SK-N-SH (cell line): ENCODE measurements at regions not wholly inside any gene's neighbourhood (a gene's known extent, or its start where the extent isn't known, plus 50 kb on each side); places are given as distances from the start of the nearest gene placed in this dataset.

Experiments used
- CTCF ChIA-PET: fragments of 300-600, 350-600 bp; formaldehyde crosslinking; extraction: SDS; loops from one replicate; lab custom pipeline; 2021; lab: Yijun Ruan, JAX
- POLR2A ChIA-PET: fragments of 350-600 bp; sonication (Branson Sonifier 250); formaldehyde crosslinking; extraction: SDS; loops from one replicate; lab custom pipeline; 2020; ENCODE audit warnings: antibody characterized with exemption, inconsistent platforms; lab: Yijun Ruan, JAX
- DNase-seq: peaks from one replicate; pipeline ENCODE4 v3.0.0; 2012
- H2AFZ ChIP-seq: fragments of 200-600 bp; sonication (generic); 2 replicates; pipeline ENCODE4 v1.8.1; 2016; ENCODE audit warnings: antibody characterized with exemption, mild to moderate bottlenecking, low read depth
- H3F3A ChIP-seq: fragments of 200-600 bp; sonication (generic); replicated peaks from 2 replicates; pipeline ENCODE3; 2016; ENCODE audit warnings: antibody characterized with exemption, mild to moderate bottlenecking; ENCODE audit not compliant: insufficient read depth
- H3K27ac ChIP-seq, 2 experiments: fragments of 200-500 bp in 1 of 2; fragments of 200-600 bp in 1 of 2; sonication (Bioruptor generic) in 1 of 2; sonication (generic), shearing (Covaris generic) in 1 of 2; 2 replicates each; pipeline versions ENCODE4 v1.5.1 to v1.6.1; 2014 to 2016; ENCODE audit warnings: low read depth in 2 of 2, inconsistent platforms in 1 of 2, low read length in 1 of 2, mild to moderate bottlenecking in 1 of 2, mixed read lengths in 1 of 2
- H3K27me3 ChIP-seq: fragments of 200-600 bp; sonication (generic), shearing (Covaris generic); 2 replicates; pipeline ENCODE4 v1.6.1; 2016; ENCODE audit warnings: mixed run types; ENCODE audit not compliant: insufficient read depth
- H3K36me3 ChIP-seq, 2 experiments: fragments of 200-500 bp in 1 of 2; fragments of 200-600 bp in 1 of 2; sonication (Bioruptor generic) in 1 of 2; sonication (generic) in 1 of 2; replicated peaks in 1 of 2; 2 replicates each; pipeline versions ENCODE3 to v1.5.1; 2014 to 2016; ENCODE audit warnings: low read length in 1 of 2, mild to moderate bottlenecking in 1 of 2; ENCODE audit not compliant: insufficient read depth in 2 of 2, control insufficient read depth in 1 of 2
- H3K4me1 ChIP-seq, 2 experiments: fragments of 200-500 bp in 1 of 2; fragments of 200-600 bp in 1 of 2; sonication (Bioruptor generic) in 1 of 2; sonication (generic), shearing (Covaris generic) in 1 of 2; 2 replicates each; pipeline versions ENCODE4 v1.5.1 to v1.6.1; 2014 to 2016; ENCODE audit warnings: low read depth in 1 of 2, low read length in 1 of 2, mixed run types in 1 of 2; ENCODE audit not compliant: insufficient read depth in 2 of 2, control insufficient read depth in 1 of 2
- H3K4me2 ChIP-seq: fragments of 200-600 bp; sonication (generic), shearing (Covaris generic); 2 replicates; pipeline ENCODE4 v1.6.1; 2017; ENCODE audit warnings: mixed run types
- H3K4me3 ChIP-seq, 2 experiments: fragments of 200-500 bp in 1 of 2; fragments of 200-600 bp in 1 of 2; sonication (Bioruptor generic) in 1 of 2; sonication (generic), shearing (Covaris generic) in 1 of 2; 2 replicates each; pipeline versions ENCODE4 v1.5.1 to v1.8.1; 2014 to 2016; ENCODE audit warnings: low read depth in 2 of 2, inconsistent platforms in 1 of 2, low read length in 1 of 2, mild to moderate bottlenecking in 1 of 2, mixed read lengths in 1 of 2, moderate library complexity in 1 of 2
- H3K79me2 ChIP-seq: fragments of 200-600 bp; sonication (generic); 2 replicates; pipeline ENCODE4 v1.8.1; 2017; ENCODE audit warnings: mild to moderate bottlenecking; ENCODE audit not compliant: insufficient read depth
- H3K9ac ChIP-seq: fragments of 200-600 bp; sonication (generic); 2 replicates; pipeline ENCODE4 v1.6.1; 2017; ENCODE audit warnings: mixed run types
- H3K9me2 ChIP-seq: fragments of 200-600 bp; sonication (generic); 2 replicates; pipeline ENCODE4 v1.6.1; 2017; ENCODE audit warnings: mixed run types
- H3K9me3 ChIP-seq: fragments of 200-600 bp; sonication (generic); 2 replicates; pipeline ENCODE4 v1.6.1; 2017; ENCODE audit warnings: mixed run types, mild to moderate bottlenecking, moderate library complexity
- H4K20me1 ChIP-seq: fragments of 200-600 bp; sonication (generic); 2 replicates; pipeline ENCODE4 v1.6.1; 2017; ENCODE audit warnings: mild to moderate bottlenecking, mixed run types; ENCODE audit not compliant: insufficient read depth
- CTCF ChIP-seq: fragments of 200-600 bp; sonication (generic); IDR thresholded peaks from 2 replicates; pipeline ENCODE4 v1.6.1; 2017; ENCODE audit warnings: antibody characterized with exemption, mild to moderate bottlenecking, moderate library complexity
- EP300 ChIP-seq, 2 experiments: IDR thresholded peaks; 2 replicates each; pipeline versions ENCODE4 v1.4.0 to v1.6.1; 2012; ENCODE audit warnings: borderline replicate concordance in 1 of 2, low read depth in 1 of 2, low read length in 1 of 2
- FOXJ3 ChIP-seq: sonication (generic); formaldehyde crosslinking; IDR thresholded peaks from 2 replicates; pipeline ENCODE4 v1.5.1; 2020; ENCODE audit warnings: mild to moderate bottlenecking, missing genetic modification reagents
- JUND ChIP-seq: IDR thresholded peaks from 2 replicates; pipeline ENCODE4 v1.4.0; 2012
- MXI1 ChIP-seq: IDR thresholded peaks from 2 replicates; pipeline ENCODE4 v1.6.1; 2012; ENCODE audit warnings: mild to moderate bottlenecking, low read depth, low read length, improper control_type of control experiment
- POLR2AphosphoS5 ChIP-seq: IDR thresholded peaks from 2 replicates; pipeline ENCODE4 v1.6.1; 2012; ENCODE audit warnings: low read depth, low read length
- RCOR1 ChIP-seq: fragments of 150-350 bp; IDR thresholded peaks from 2 replicates; pipeline ENCODE4 v1.6.1; 2017; ENCODE audit warnings: antibody characterized with exemption, low read length
- RXRA ChIP-seq: IDR thresholded peaks from 2 replicates; pipeline ENCODE4 v1.4.0; 2012; ENCODE audit warnings: low read depth, mild to moderate bottlenecking, borderline replicate concordance
- SIN3A ChIP-seq: IDR thresholded peaks from 2 replicates; pipeline ENCODE4 v1.6.1; 2012; ENCODE audit warnings: low read depth, mild to moderate bottlenecking, low read length, moderate library complexity, borderline replicate concordance
- TAF1 ChIP-seq: IDR thresholded peaks from 2 replicates; pipeline ENCODE4 v1.6.1; 2012; ENCODE audit warnings: low read depth, mild to moderate bottlenecking, low read length, moderate library complexity, borderline replicate concordance
- USF2 ChIP-seq: fragments of 150-350 bp; IDR thresholded peaks from 2 replicates; pipeline ENCODE4 v1.6.1; 2017; ENCODE audit warnings: antibody characterized with exemption, low read length, low read depth, borderline replicate concordance
- ZBTB33 ChIP-seq: IDR thresholded peaks from 2 replicates; pipeline ENCODE4 v1.4.0; 2012; ENCODE audit warnings: low read depth, borderline replicate concordance
- WGBS: methylation state at CpG from one replicate; pipeline ENCODE4 v1.1.6; 2017; ENCODE audit warnings: low lambda C conversion rate; 5-methylcytosine and 5-hydroxymethylcytosine counted together
- TF ChIP-seq, protein P1 (sequence below): IDR thresholded peaks from 2 replicates; pipeline ENCODE4 v1.6.1; 2012; ENCODE audit warnings: mild to moderate bottlenecking, low read depth, low read length, moderate library complexity
- TF ChIP-seq, protein P2 (sequence below): fragments of 150-350 bp; IDR thresholded peaks from 2 replicates; pipeline ENCODE4 v1.6.1; 2016; ENCODE audit warnings: mild to moderate bottlenecking, low read depth, low read length
- TF ChIP-seq, protein P3 (sequence below): IDR thresholded peaks from 2 replicates; pipeline ENCODE4 v1.4.0; 2012; ENCODE audit warnings: low read depth

DNA sequence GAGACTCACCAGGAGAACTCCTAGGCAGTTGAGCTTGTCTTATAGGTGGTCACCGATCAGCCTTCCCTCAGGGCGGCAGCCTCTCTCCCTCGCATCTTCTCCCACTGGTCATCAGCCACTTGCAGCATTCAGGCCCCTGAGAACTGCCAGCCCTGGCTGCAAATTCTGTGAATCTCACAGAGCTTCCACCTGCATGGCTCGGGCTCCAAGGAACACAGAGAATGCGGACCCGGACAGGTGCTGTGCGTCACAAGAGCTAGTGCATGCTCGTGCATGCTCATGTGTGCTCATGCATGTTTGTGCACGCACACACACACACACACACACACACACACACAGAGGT is 176.9 kb downstream of the ARHGAP12 start:
- ChIA-PET CTCF (interaction anchor here (1.5 kb wide), 1 partner anchor 19 kb away, joined by 4 read pairs; no protein-coding TSS in a partner anchor), POLR2A (no interaction called here)
- Histone ChIP-seq H2AFZ (no peak overlapping the region), H3K79me2 (no peaks in the 10 kb centered on the region), H3K27ac (0 out of 4 replicates have a peak overlapping the region, but pooled peaks of 1 of the 2 experiments have one; percentile 2), H3F3A (no peaks in the 10 kb centered on the region), H3K9me2 (no peaks in the 10 kb centered on the region), H3K9ac (no peak overlapping the region), H3K4me2 (no peak overlapping the region), H3K9me3 (no peaks in the 10 kb centered on the region), H3K27me3 (no peaks in the 10 kb centered on the region), H3K36me3 (no peaks in the 10 kb centered on the region), H3K4me1 (peaks cover 15 to 31% of the 10 kb centered on the region in 2 experiments; a peak in 3 of 4 replicates), H4K20me1 (no peaks in the 10 kb centered on the region), H3K4me3 (no peak overlapping the region)
- TF ChIP-seq RXRA (no peak), FOXJ3 (CRISPR knock-in tag) (no peak), SIN3A (no peak), CTCF (no peak), TAF1 (no peak), RCOR1 (no peak), MXI1 (no peak), POLR2AphosphoS5 (no peak), USF2 (no peak), JUND (no peak), ZBTB33 (no peak), EP300 (IDR thresholded peaks at IDR 0.05; ENCODE audit: borderline replicate concordance in 1 of 2, low read depth in 1 of 2, low read length in 1 of 2) (no peak)
- TF ChIP-seq, protein P1, sequence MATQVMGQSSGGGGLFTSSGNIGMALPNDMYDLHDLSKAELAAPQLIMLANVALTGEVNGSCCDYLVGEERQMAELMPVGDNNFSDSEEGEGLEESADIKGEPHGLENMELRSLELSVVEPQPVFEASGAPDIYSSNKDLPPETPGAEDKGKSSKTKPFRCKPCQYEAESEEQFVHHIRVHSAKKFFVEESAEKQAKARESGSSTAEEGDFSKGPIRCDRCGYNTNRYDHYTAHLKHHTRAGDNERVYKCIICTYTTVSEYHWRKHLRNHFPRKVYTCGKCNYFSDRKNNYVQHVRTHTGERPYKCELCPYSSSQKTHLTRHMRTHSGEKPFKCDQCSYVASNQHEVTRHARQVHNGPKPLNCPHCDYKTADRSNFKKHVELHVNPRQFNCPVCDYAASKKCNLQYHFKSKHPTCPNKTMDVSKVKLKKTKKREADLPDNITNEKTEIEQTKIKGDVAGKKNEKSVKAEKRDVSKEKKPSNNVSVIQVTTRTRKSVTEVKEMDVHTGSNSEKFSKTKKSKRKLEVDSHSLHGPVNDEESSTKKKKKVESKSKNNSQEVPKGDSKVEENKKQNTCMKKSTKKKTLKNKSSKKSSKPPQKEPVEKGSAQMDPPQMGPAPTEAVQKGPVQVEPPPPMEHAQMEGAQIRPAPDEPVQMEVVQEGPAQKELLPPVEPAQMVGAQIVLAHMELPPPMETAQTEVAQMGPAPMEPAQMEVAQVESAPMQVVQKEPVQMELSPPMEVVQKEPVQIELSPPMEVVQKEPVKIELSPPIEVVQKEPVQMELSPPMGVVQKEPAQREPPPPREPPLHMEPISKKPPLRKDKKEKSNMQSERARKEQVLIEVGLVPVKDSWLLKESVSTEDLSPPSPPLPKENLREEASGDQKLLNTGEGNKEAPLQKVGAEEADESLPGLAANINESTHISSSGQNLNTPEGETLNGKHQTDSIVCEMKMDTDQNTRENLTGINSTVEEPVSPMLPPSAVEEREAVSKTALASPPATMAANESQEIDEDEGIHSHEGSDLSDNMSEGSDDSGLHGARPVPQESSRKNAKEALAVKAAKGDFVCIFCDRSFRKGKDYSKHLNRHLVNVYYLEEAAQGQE: no peak
- TF ChIP-seq, protein P2, sequence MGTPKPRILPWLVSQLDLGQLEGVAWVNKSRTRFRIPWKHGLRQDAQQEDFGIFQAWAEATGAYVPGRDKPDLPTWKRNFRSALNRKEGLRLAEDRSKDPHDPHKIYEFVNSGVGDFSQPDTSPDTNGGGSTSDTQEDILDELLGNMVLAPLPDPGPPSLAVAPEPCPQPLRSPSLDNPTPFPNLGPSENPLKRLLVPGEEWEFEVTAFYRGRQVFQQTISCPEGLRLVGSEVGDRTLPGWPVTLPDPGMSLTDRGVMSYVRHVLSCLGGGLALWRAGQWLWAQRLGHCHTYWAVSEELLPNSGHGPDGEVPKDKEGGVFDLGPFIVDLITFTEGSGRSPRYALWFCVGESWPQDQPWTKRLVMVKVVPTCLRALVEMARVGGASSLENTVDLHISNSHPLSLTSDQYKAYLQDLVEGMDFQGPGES: no peak
- TF ChIP-seq, protein P3, sequence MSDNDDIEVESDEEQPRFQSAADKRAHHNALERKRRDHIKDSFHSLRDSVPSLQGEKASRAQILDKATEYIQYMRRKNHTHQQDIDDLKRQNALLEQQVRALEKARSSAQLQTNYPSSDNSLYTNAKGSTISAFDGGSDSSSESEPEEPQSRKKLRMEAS: no peak
- 80% methylated on average over 5 of the region's 9 CpGs for WGBS
- DNase-seq: no peak
